ENCODE measurements at regions not wholly inside any gene's neighbourhood (a gene's known extent, or its start where the extent isn't known, plus 50 kb on each side); places are given as distances from the start of the nearest gene placed in this dataset.

DNA sequence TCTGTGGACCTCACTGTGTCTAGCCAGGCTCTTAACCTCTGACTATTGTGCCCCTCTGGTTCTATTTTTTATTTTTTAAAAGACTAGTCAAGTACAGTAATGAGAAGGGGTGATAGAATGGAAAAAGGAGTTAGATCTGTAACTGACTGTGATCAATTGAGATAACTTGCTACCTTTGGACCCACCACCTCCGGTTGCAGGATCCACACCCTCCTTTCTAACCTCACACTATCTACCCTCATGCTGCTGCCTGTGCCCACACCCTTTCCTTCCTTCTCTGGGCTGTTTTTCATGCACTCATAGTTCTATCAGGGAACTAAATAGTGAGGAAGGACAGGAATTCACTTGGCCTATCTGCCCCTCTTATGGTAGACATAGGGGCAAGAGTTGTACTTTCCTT lies 172.3 kb downstream of the KATNIP start:
- TF ChIP-seq POLR2A (IDR thresholded peaks at IDR 0.05): no peak
- TF ChIP-seq, protein P1, sequence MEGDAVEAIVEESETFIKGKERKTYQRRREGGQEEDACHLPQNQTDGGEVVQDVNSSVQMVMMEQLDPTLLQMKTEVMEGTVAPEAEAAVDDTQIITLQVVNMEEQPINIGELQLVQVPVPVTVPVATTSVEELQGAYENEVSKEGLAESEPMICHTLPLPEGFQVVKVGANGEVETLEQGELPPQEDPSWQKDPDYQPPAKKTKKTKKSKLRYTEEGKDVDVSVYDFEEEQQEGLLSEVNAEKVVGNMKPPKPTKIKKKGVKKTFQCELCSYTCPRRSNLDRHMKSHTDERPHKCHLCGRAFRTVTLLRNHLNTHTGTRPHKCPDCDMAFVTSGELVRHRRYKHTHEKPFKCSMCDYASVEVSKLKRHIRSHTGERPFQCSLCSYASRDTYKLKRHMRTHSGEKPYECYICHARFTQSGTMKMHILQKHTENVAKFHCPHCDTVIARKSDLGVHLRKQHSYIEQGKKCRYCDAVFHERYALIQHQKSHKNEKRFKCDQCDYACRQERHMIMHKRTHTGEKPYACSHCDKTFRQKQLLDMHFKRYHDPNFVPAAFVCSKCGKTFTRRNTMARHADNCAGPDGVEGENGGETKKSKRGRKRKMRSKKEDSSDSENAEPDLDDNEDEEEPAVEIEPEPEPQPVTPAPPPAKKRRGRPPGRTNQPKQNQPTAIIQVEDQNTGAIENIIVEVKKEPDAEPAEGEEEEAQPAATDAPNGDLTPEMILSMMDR (IDR thresholded peaks at IDR 0.05): no peak
